ENCODE measurements at regions not wholly inside any gene's neighbourhood (a gene's known extent, or its start where the extent isn't known, plus 50 kb on each side); places are given as distances from the start of the nearest gene placed in this dataset.
"Not testable (repeated sequence)": the region's sequence is repeated elsewhere in the genome, so short reads cannot be mapped to it uniquely, and the experiment has no call there.

GRCh38 chr7:46909601-46910051, 672.3 kb downstream of the TNS3 start:
- peak overlapping the region; percentile 73 for H3K4me2 ChIP-seq (ENCODE audit: insufficient read depth, low read length)
- no peaks in the 10 kb centered on the region for H3K9me3 ChIP-seq (ENCODE audit: low read depth, low read length)
- DNase-seq (ENCODE audit: insufficient read length, low spot score, missing footprints), result peak; percentile 58
- peak overlapping the region; percentile 35 for H3K4me3 ChIP-seq (ENCODE audit: insufficient read depth, low read length)
- peak overlapping the region; percentile 92 for H3K27ac ChIP-seq (ENCODE audit: low read depth, low read length)
- no peaks in the 10 kb centered on the region for H3K27me3 ChIP-seq (ENCODE audit: insufficient read depth, low read length)
- H3K79me2 ChIP-seq (ENCODE audit: insufficient read depth, low read length), result no peaks in the 10 kb centered on the region
- no peaks in the 10 kb centered on the region for H3K36me3 ChIP-seq (ENCODE audit: insufficient read depth, low read length)
- no peaks in the 10 kb centered on the region for H4K20me1 ChIP-seq (ENCODE audit: insufficient read depth, low read length)
- peaks cover 24% of the 10 kb centered on the region for H3K4me1 ChIP-seq (ENCODE audit: insufficient read depth, low read length)
- peak overlapping the region; percentile 35 for H2AFZ ChIP-seq (ENCODE audit: low read length)
- TF ChIP-seq CTCF (IDR thresholded peaks at IDR 0.05; ENCODE audit: extremely low read depth, low read depth, low read length), result no peak

- Histone ChIP-seq H3K4me3 (ENCODE audit: insufficient read depth, low read length) (peak overlapping the region; percentile 35), H3K27me3 (ENCODE audit: insufficient read depth, low read length) (no peaks in the 10 kb centered on the region), H3K4me2 (ENCODE audit: insufficient read depth, low read length) (peak overlapping the region; percentile 73), H3K79me2 (ENCODE audit: insufficient read depth, low read length) (no peaks in the 10 kb centered on the region), H3K4me1 (ENCODE audit: insufficient read depth, low read length) (peaks cover 24% of the 10 kb centered on the region), H3K9me3 (ENCODE audit: low read depth, low read length) (no peaks in the 10 kb centered on the region), H4K20me1 (ENCODE audit: insufficient read depth, low read length) (no peaks in the 10 kb centered on the region), H2AFZ (ENCODE audit: low read length) (no peak overlapping the region), H3K36me3 (ENCODE audit: insufficient read depth, low read length) (no peaks in the 10 kb centered on the region), H3K27ac (ENCODE audit: low read depth, low read length) (peak overlapping the region; percentile 92)
- no peak for TF ChIP-seq CTCF (IDR thresholded peaks at IDR 0.05; ENCODE audit: extremely low read depth, low read depth, low read length)
- peak; percentile 32 for DNase-seq (ENCODE audit: insufficient read length, low spot score, missing footprints)
Observed at GRCh38 chr7:46908770-46909169, 673.1 kb downstream of the TNS3 start.

- H3K27ac ChIP-seq (ENCODE audit: low read depth, low read length); H3K79me2 ChIP-seq (ENCODE audit: insufficient read depth, low read length); H3K9me3 ChIP-seq (ENCODE audit: low read depth, low read length); H3K4me3 ChIP-seq (ENCODE audit: insufficient read depth, low read length); H3K27me3 ChIP-seq (ENCODE audit: insufficient read depth, low read length); H3K4me2 ChIP-seq (ENCODE audit: insufficient read depth, low read length); DNase-seq (ENCODE audit: insufficient read length, low spot score, missing footprints); H4K20me1 ChIP-seq (ENCODE audit: insufficient read depth, low read length); H3K36me3 ChIP-seq (ENCODE audit: insufficient read depth, low read length); H2AFZ ChIP-seq (ENCODE audit: low read length): not testable (repeated sequence)
- H3K4me1 ChIP-seq (ENCODE audit: insufficient read depth, low read length), result peaks cover 15% of the 10 kb centered on the region
Observed at GRCh38 chr7:46904523-46904922, 677.4 kb downstream of the TNS3 start.

GRCh38 chr7:46902463-46902862, 679.4 kb downstream of the TNS3 start:
- no peaks in the 10 kb centered on the region for H3K36me3 ChIP-seq (ENCODE audit: insufficient read depth, low read length)
- no peak for DNase-seq (ENCODE audit: insufficient read length, low spot score, missing footprints)
- no peaks in the 10 kb centered on the region for H3K27me3 ChIP-seq (ENCODE audit: insufficient read depth, low read length)
- H2AFZ ChIP-seq (ENCODE audit: low read length), result no peak overlapping the region
- H4K20me1 ChIP-seq (ENCODE audit: insufficient read depth, low read length), result no peaks in the 10 kb centered on the region
- H3K79me2 ChIP-seq (ENCODE audit: insufficient read depth, low read length), result no peaks in the 10 kb centered on the region
- H3K9me3 ChIP-seq (ENCODE audit: low read depth, low read length), result no peaks in the 10 kb centered on the region
- no peaks in the 10 kb centered on the region for H3K4me1 ChIP-seq (ENCODE audit: insufficient read depth, low read length)
- H3K4me3 ChIP-seq (ENCODE audit: insufficient read depth, low read length), result no peak overlapping the region
- no peak overlapping the region for H3K27ac ChIP-seq (ENCODE audit: low read depth, low read length)
- TF ChIP-seq CTCF (IDR thresholded peaks at IDR 0.05; ENCODE audit: extremely low read depth, low read depth, low read length), result no peak
- no peak overlapping the region for H3K4me2 ChIP-seq (ENCODE audit: insufficient read depth, low read length)

Measured in osteoblast (primary cell).